Activated B cell treated with CpG ODN at 0.5 μM for 24 hours (primary cell): ENCODE measurements at regions not wholly inside any gene's neighbourhood (a gene's known extent, or its start where the extent isn't known, plus 50 kb on each side); places are given as distances from the start of the nearest gene placed in this dataset.

ENCODE experiments used
- ATAC-seq: fragments of 200-7000 bp; cut with Tn5 transposase; one replicate; pipeline ENCODE4 v1.10.0; 2021; ENCODE audit warnings: low read depth, mild to moderate bottlenecking, moderate library complexity
- CTCF ChIA-PET: fragments of 350-600 bp; sonication (Branson Sonifier 250); formaldehyde crosslinking; loops from one replicate; lab custom pipeline; 2021; ENCODE audit warnings: antibody characterized with exemption; lab: Charles Lee
- POLR2A ChIA-PET: fragments of 350-600 bp; sonication (Branson Sonifier 250); formaldehyde crosslinking; loops from one replicate; lab custom pipeline; 2021; ENCODE audit warnings: antibody characterized with exemption; lab: Charles Lee
- DNase-seq: peaks from one replicate; pipeline ENCODE4 v3.0.0; 2022
- H3K27ac Mint-ChIP-seq: one replicate; pipeline ENCODE4 v1.8.0; 2020; ENCODE audit warnings: mixed read lengths
- H3K27me3 Mint-ChIP-seq: one replicate; pipeline ENCODE4 v1.8.0; 2021; ENCODE audit warnings: mixed read lengths
- H3K36me3 Mint-ChIP-seq: one replicate; pipeline ENCODE4 v1.8.0; 2021; ENCODE audit warnings: low read depth, mixed read lengths
- H3K4me1 Mint-ChIP-seq: one replicate; pipeline ENCODE4 v1.8.0; 2021; ENCODE audit warnings: mixed read lengths
- H3K4me3 Mint-ChIP-seq: one replicate; pipeline ENCODE4 v1.8.0; 2020; ENCODE audit warnings: mild to moderate bottlenecking, mixed read lengths
- H3K9me3 Mint-ChIP-seq: one replicate; pipeline ENCODE4 v1.8.0; 2020; ENCODE audit warnings: mixed read lengths
- CTCF ChIP-seq: fragments of 200-600 bp; IDR thresholded peaks from one replicate; pipeline ENCODE4 v1.8.0; 2022; ENCODE audit warnings: antibody characterized with exemption, mild to moderate bottlenecking
- intact Hi-C: fragments of 100-400 bp; cut with micrococcal nuclease; formaldehyde crosslinking; loops from one replicate; pipeline ENCODE4 v1.15.1; 2024

- Mint-ChIP-seq H3K36me3 (no peaks in the 10 kb centered on the region), H3K4me3 (no peak overlapping the region), H3K4me1 (no peaks in the 10 kb centered on the region), H3K27ac (no peak overlapping the region), H3K9me3 (peaks cover 14% of the 10 kb centered on the region), H3K27me3 (peaks cover 6% of the 10 kb centered on the region)
- intact Hi-C loops = no loop called here
- ATAC-seq = no peak
- CTCF ChIA-PET = no interaction called here
- DNase-seq = no peak
- POLR2A ChIA-PET = no interaction called here
- TF ChIP-seq CTCF = no peak
Measured at GRCh38 chr2:200209030-200209429, 97.5 kb upstream of the SPATS2L start.

- Mint-ChIP-seq H3K4me1 (no peaks in the 10 kb centered on the region), H3K36me3 (no peaks in the 10 kb centered on the region), H3K4me3 (no peak overlapping the region), H3K9me3 (peaks cover 8% of the 10 kb centered on the region), H3K27me3 (peaks cover 8% of the 10 kb centered on the region), H3K27ac (no peak overlapping the region)
- no peak for DNase-seq
- ChIA-PET CTCF (no interaction called here), POLR2A (no interaction called here)
- ATAC-seq = no peak
- no peak for TF ChIP-seq CTCF
- intact Hi-C loops = no loop called here
Measured at GRCh38 chr2:200211643-200212042, 94.8 kb upstream of the SPATS2L start.

- intact Hi-C loops = no loop called here
- no peak for TF ChIP-seq CTCF
- no peak for DNase-seq
- Mint-ChIP-seq H3K36me3 (no peaks in the 10 kb centered on the region), H3K27me3 (peaks cover 11% of the 10 kb centered on the region), H3K9me3 (peaks cover 8% of the 10 kb centered on the region), H3K27ac (no peak overlapping the region), H3K4me3 (no peak overlapping the region), H3K4me1 (no peaks in the 10 kb centered on the region)
- ChIA-PET CTCF (no interaction called here), POLR2A (no interaction called here)
- no peak for ATAC-seq
Measured at GRCh38 chr2:200212862-200213425, 93.5 kb upstream of the SPATS2L start.

GRCh38 chr2:200216310-200216709 lies 90.2 kb upstream of the SPATS2L start:
- H3K4me1 Mint-ChIP-seq = no peaks in the 10 kb centered on the region
- no peaks in the 10 kb centered on the region for H3K9me3 Mint-ChIP-seq
- no peak overlapping the region for H3K27ac Mint-ChIP-seq
- CTCF ChIA-PET = no interaction called here
- H3K36me3 Mint-ChIP-seq = no peaks in the 10 kb centered on the region
- TF ChIP-seq CTCF = no peak
- no peak for DNase-seq
- intact Hi-C loops = no loop called here
- ATAC-seq = no peak
- POLR2A ChIA-PET = no interaction called here
- no peak overlapping the region for H3K4me3 Mint-ChIP-seq
- peaks cover 15% of the 10 kb centered on the region for H3K27me3 Mint-ChIP-seq

GRCh38 chr2:200217320-200217719 lies 89.2 kb upstream of the SPATS2L start:
- CTCF ChIA-PET = no interaction called here
- DNase-seq (no peak), ATAC-seq (no peak)
- H3K36me3 Mint-ChIP-seq = no peaks in the 10 kb centered on the region
- H3K4me3 Mint-ChIP-seq = no peak overlapping the region
- H3K27ac Mint-ChIP-seq = no peak overlapping the region
- intact Hi-C loops = no loop called here
- POLR2A ChIA-PET = no interaction called here
- no peaks in the 10 kb centered on the region for H3K4me1 Mint-ChIP-seq
- H3K9me3 Mint-ChIP-seq = no peaks in the 10 kb centered on the region
- H3K27me3 Mint-ChIP-seq = peaks cover 15% of the 10 kb centered on the region
- no peak for TF ChIP-seq CTCF
